WI38 (cell line): ENCODE measurements at regions not wholly inside any gene's neighbourhood (a gene's known extent, or its start where the extent isn't known, plus 50 kb on each side); places are given as distances from the start of the nearest gene placed in this dataset.

Source experiments
- H3K4me3 ChIP-seq: 2 replicates; pipeline ENCODE4 v1.5.1; 2011; ENCODE audit warnings: low read depth, mild to moderate bottlenecking, control low read depth, low read length
- CTCF ChIP-seq: IDR thresholded peaks from 2 replicates; pipeline ENCODE4 v1.5.1; 2012; ENCODE audit warnings: low read depth, mild to moderate bottlenecking, control low read depth, low read length

DNA sequence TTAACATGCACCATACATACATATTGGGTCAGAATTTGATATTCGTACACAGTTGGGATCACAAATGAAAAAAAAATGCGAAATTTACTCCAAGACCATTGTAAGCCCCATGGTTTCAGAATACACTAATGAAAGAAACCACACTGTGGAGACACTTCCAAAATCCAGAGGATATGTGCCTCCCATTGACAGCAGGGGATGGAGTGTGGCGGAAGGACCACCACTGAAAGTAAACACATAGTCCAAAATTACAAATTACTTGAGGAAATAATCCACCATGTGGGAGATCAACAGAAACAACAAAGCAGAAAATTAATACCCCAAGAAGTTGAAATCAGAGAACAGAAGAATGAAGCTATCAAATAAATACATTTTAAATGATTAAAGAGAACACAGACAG lies 291.6 kb upstream of the PAPPA start:
- no peak overlapping the region for H3K4me3 ChIP-seq
- TF ChIP-seq CTCF: no peak

DNA sequence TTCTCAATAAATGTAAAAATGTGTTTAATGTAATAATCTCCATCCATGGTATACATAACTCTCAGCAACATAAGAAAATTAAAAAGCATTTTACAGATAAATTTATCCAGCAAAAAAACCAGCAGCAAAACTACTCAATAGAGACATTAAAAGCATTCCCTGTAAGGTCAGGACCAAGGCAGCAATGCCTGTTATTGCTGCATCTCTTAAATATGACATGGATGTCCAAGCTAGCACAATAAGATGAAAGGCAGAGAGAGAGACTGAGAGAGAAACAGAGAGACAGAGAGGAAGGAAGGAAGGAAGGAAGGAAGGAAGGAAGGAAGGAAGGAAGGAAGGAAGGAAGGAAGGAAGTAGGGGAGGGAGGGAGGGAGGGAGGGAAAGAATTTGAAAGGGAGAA lies 289.0 kb upstream of the PAPPA start:
- no peak overlapping the region for H3K4me3 ChIP-seq
- TF ChIP-seq CTCF: no peak

DNA sequence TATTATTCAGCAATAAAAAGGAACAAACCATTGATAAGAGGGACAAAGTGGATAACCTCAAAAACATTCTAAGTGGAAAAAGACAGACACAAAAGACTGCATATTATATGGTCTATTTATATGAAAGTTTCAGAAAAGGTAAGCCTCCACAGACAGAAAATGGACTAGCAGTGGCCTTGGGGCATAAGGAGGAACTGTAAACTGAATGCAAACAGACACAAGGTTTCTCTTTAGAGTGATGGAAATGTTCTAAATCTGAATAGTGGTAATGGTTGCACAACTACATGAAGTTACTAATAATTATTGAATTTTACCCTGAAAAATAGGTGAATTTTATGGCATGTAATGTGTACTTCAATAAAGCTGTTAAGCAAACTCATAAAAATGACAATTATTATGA lies 286.3 kb upstream of the PAPPA start:
- H3K4me3 ChIP-seq: no peak overlapping the region
- TF ChIP-seq CTCF: no peak

DNA sequence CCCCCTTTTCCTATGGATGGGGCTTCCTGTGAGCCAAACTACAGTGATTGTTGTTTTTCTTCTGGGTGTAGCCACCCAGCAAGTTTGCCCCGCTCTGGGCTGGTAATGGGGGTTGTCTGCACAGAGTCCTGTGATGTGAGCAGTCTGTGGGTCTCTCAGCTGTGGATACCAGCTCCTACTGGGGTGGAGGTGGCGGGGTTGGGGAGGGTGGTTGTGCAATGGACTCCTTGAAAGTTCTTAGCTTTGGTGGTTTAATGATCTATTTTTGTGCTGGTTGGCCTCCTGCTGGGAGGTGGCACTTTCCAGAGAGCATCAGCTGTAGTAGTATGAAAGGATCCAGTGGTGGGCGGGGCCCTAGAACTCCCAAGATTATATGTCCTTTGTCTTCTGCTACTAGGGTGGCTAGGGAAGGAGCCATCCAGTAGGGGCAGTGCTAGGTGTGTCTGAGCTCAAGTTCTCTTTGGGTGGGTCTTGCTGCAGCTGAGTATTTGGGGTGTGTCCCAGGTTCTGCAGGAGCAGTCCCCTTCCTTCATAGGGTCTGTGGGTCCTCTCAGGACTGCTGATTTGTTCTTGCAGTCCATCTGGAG lies 275.6 kb upstream of the PAPPA start:
- no peak for TF ChIP-seq CTCF
- H3K4me3 ChIP-seq: no peak overlapping the region

GRCh38 chr9:115879451-115879850 lies 274.1 kb upstream of the PAPPA start:
- no peak for TF ChIP-seq CTCF

DNA sequence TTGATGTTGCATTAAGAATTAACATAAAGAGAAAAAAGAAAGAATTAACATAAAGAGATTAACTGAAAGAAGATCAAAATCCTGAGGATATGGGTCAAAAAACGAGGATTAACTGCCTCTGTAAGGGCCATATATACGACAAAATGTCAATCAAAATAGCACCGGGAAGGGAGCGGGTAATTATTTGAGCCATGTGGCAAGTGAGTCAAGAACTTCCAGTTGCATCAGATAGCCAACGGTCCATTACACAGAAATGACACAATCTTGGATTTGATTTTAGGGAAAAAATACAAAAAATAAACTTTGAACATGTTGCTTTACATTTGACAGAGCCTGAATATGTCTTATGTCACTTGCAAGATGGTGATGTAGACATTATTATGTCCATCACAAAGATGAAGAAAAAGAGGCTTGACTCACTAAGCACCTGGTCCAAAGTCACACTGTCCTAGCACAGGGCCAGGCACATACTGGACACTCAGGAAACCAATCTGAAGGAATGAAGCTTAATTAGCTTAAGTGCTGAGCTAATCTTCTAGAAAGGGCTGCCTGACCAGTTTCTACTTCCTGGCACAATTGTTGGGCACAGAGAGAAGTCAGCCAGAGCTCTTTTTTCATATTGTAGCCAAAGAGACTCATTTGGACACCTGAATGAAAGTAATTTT lies 273.2 kb upstream of the PAPPA start:
- no peak for TF ChIP-seq CTCF
- no peak overlapping the region for H3K4me3 ChIP-seq

More at GRCh38 chr9:115879451-115879850, 274.1 kb upstream of the PAPPA start:
- H3K4me3 ChIP-seq: no peak overlapping the region

- TF ChIP-seq CTCF: no peak
- H3K4me3 ChIP-seq: no peak overlapping the region
Observed at GRCh38 chr9:115882911-115883310, 270.7 kb upstream of the PAPPA start.
